Neural cell (in vitro differentiated cells): ENCODE measurements at regions not wholly inside any gene's neighbourhood (a gene's known extent, or its start where the extent isn't known, plus 50 kb on each side); places are given as distances from the start of the nearest gene placed in this dataset.

ENCODE experiments used
- EP300 ChIP-seq: fragments of 450-650 bp; conservative IDR thresholded peaks from 2 replicates; pipeline ENCODE4 v1.6.1; 2014; ENCODE audit warnings: antibody characterized with exemption, mild to moderate bottlenecking, moderate library complexity; ENCODE audit not compliant: poor library complexity, severe bottlenecking
- MXI1 ChIP-seq: fragments of 450-650 bp; conservative IDR thresholded peaks from 2 replicates; pipeline ENCODE4 v1.6.1; 2014; ENCODE audit warnings: antibody characterized with exemption, mild to moderate bottlenecking; ENCODE audit not compliant: poor library complexity, severe bottlenecking
- POLR2AphosphoS5 ChIP-seq: IDR thresholded peaks from 2 replicates; pipeline ENCODE4 v1.6.1; 2012
- TAF1 ChIP-seq: IDR thresholded peaks from 2 replicates; pipeline ENCODE4 v1.6.1; 2012; ENCODE audit warnings: low read depth
- TF ChIP-seq, protein P1 (sequence below): fragments of 450-650 bp; IDR thresholded peaks from 2 replicates; pipeline ENCODE4 v1.5.1; 2014; ENCODE audit warnings: antibody characterized with exemption, mild to moderate bottlenecking, moderate library complexity; ENCODE audit not compliant: poor library complexity, severe bottlenecking

DNA sequence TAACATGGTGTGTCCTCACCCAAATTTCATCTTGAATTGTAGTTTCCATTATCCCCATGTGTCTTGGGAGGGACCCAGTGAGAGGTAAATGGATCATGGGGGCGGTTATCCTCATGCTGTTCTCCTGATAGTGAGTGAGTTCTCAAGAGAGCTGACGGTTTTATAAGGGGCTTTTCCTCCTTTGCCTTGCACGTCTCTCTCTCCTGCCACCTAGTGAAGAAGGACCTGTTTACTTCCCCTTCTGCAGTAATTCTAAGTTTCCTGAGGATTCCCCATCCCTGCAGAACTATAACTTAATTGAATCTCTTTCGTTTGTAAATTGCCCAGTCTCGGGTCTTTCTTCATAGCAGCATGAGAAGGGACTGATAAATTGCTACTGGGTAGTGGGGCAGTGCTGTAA lies 789.3 kb downstream of the FRK start:
- TF ChIP-seq, protein P1, sequence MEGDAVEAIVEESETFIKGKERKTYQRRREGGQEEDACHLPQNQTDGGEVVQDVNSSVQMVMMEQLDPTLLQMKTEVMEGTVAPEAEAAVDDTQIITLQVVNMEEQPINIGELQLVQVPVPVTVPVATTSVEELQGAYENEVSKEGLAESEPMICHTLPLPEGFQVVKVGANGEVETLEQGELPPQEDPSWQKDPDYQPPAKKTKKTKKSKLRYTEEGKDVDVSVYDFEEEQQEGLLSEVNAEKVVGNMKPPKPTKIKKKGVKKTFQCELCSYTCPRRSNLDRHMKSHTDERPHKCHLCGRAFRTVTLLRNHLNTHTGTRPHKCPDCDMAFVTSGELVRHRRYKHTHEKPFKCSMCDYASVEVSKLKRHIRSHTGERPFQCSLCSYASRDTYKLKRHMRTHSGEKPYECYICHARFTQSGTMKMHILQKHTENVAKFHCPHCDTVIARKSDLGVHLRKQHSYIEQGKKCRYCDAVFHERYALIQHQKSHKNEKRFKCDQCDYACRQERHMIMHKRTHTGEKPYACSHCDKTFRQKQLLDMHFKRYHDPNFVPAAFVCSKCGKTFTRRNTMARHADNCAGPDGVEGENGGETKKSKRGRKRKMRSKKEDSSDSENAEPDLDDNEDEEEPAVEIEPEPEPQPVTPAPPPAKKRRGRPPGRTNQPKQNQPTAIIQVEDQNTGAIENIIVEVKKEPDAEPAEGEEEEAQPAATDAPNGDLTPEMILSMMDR: no peak
- TF ChIP-seq MXI1: no peak
- TF ChIP-seq TAF1: no peak
- TF ChIP-seq POLR2AphosphoS5: no peak
- TF ChIP-seq EP300: no peak
